ENCODE measurements at regions not wholly inside any gene's neighbourhood (a gene's known extent, or its start where the extent isn't known, plus 50 kb on each side); places are given as distances from the start of the nearest gene placed in this dataset.

GRCh38 chr2:2701176-2701781 lies 370.2 kb upstream of the MYT1L start:
- peaks cover 8% of the 10 kb centered on the region for H3K4me1 ChIP-seq (ENCODE audit: control insufficient read depth, insufficient read depth, low read depth, low read length)
- H3K4me3 ChIP-seq (ENCODE audit: insufficient read depth in 1 of 2, low read depth in 1 of 2, low read length in 2 of 2) = no peak overlapping the region
- no peaks in the 10 kb centered on the region for H3K36me3 ChIP-seq (ENCODE audit: control insufficient read depth in 1 of 2, insufficient read depth in 2 of 2, low read depth in 1 of 2, low read length in 2 of 2)
- H3K9me3 ChIP-seq (ENCODE audit: control insufficient read depth, low read length) = no peaks in the 10 kb centered on the region
- H2BK5ac ChIP-seq (ENCODE audit: low read depth, low read length, poor library complexity, severe bottlenecking) = no peak overlapping the region
- H3K18ac ChIP-seq (ENCODE audit: low read depth in 1 of 2, low read length in 2 of 2) = no peak overlapping the region
- H4K8ac ChIP-seq (ENCODE audit: low read length) = no peak overlapping the region
- no peak overlapping the region for H3K4me2 ChIP-seq (ENCODE audit: low read length, poor library complexity, severe bottlenecking)
- H3K4ac ChIP-seq (ENCODE audit: low read depth in 1 of 2, low read length in 2 of 2) = no peak overlapping the region
- no peak overlapping the region for H2AFZ ChIP-seq (ENCODE audit: low read depth, low read length)
- H3K23ac ChIP-seq (ENCODE audit: low read length in 2 of 2) = no peak overlapping the region
- no peak overlapping the region for H4K91ac ChIP-seq (ENCODE audit: low read length)
- no peak overlapping the region for H2BK120ac ChIP-seq (ENCODE audit: low read depth, low read length)
- no peak overlapping the region for H3K27ac ChIP-seq (ENCODE audit: low read length, poor library complexity, severe bottlenecking)
- no peak overlapping the region for H2BK12ac ChIP-seq (ENCODE audit: low read length in 2 of 2)
- no peak overlapping the region for H3K14ac ChIP-seq (ENCODE audit: low read length in 2 of 2)
- DNase-seq = no peak
- WGBS = 87% methylated on average over 22 of the region's 22 CpGs
- H2BK15ac ChIP-seq (ENCODE audit: low read depth, poor library complexity, severe bottlenecking) = no peak overlapping the region
- H3K79me1 ChIP-seq (replicated peaks; ENCODE audit: low read length, poor library complexity, severe bottlenecking) = no peaks in the 10 kb centered on the region
- peaks cover 0 to 5% of the 10 kb centered on the region in 2 experiments for H3K27me3 ChIP-seq (ENCODE audit: control insufficient read depth in 1 of 2, insufficient read depth in 1 of 2, low read length in 2 of 2)
- no peak overlapping the region for H2AK5ac ChIP-seq (ENCODE audit: low read length, severe bottlenecking)
- H3K9ac ChIP-seq (ENCODE audit: low read length) = no peak overlapping the region

GRCh38 chr2:2699121-2699505 lies 368.0 kb upstream of the MYT1L start:
- H3K4me1 ChIP-seq (ENCODE audit: control insufficient read depth, insufficient read depth, low read depth, low read length) = peaks cover 8% of the 10 kb centered on the region
- H3K18ac ChIP-seq (ENCODE audit: low read depth in 1 of 2, low read length in 2 of 2) = no peak overlapping the region
- no peak for DNase-seq
- no peaks in the 10 kb centered on the region for H3K9me3 ChIP-seq (ENCODE audit: control insufficient read depth, low read length)
- peaks cover 0 to 18% of the 10 kb centered on the region in 2 experiments for H3K27me3 ChIP-seq (ENCODE audit: control insufficient read depth in 1 of 2, insufficient read depth in 1 of 2, low read length in 2 of 2)
- no peak overlapping the region for H2AK5ac ChIP-seq (ENCODE audit: low read length, severe bottlenecking)
- no peak overlapping the region for H3K14ac ChIP-seq (ENCODE audit: low read length in 2 of 2)
- H2BK12ac ChIP-seq (ENCODE audit: low read length in 2 of 2) = no peak overlapping the region
- no peak overlapping the region for H2BK15ac ChIP-seq (ENCODE audit: low read depth, poor library complexity, severe bottlenecking)
- no peak overlapping the region for H3K9ac ChIP-seq (ENCODE audit: low read length)
- H3K4me3 ChIP-seq (ENCODE audit: insufficient read depth in 1 of 2, low read depth in 1 of 2, low read length in 2 of 2) = no peak overlapping the region
- no peak overlapping the region for H2BK120ac ChIP-seq (ENCODE audit: low read depth, low read length)
- 44% methylated on average over 7 of the region's 9 CpGs for WGBS
- no peak overlapping the region for H3K4me2 ChIP-seq (ENCODE audit: low read length, poor library complexity, severe bottlenecking)
- no peak overlapping the region for H3K4ac ChIP-seq (ENCODE audit: low read depth in 1 of 2, low read length in 2 of 2)
- no peak overlapping the region for H3K23ac ChIP-seq (ENCODE audit: low read length in 2 of 2)
- no peak overlapping the region for H3K27ac ChIP-seq (ENCODE audit: low read length, poor library complexity, severe bottlenecking)
- H2BK5ac ChIP-seq (ENCODE audit: low read depth, low read length, poor library complexity, severe bottlenecking) = no peak overlapping the region
- H4K91ac ChIP-seq (ENCODE audit: low read length) = no peak overlapping the region
- no peaks in the 10 kb centered on the region for H3K79me1 ChIP-seq (replicated peaks; ENCODE audit: low read length, poor library complexity, severe bottlenecking)
- no peak overlapping the region for H2AFZ ChIP-seq (ENCODE audit: low read depth, low read length)
- no peaks in the 10 kb centered on the region for H3K36me3 ChIP-seq (ENCODE audit: control insufficient read depth in 1 of 2, insufficient read depth in 2 of 2, low read depth in 1 of 2, low read length in 2 of 2)
- H4K8ac ChIP-seq (ENCODE audit: low read length) = no peak overlapping the region

- no peak overlapping the region for H3K4ac ChIP-seq (ENCODE audit: low read depth in 1 of 2, low read length in 2 of 2)
- no peaks in the 10 kb centered on the region for H3K9me3 ChIP-seq (ENCODE audit: control insufficient read depth, low read length)
- H3K9ac ChIP-seq (ENCODE audit: low read length) = no peak overlapping the region
- H2BK12ac ChIP-seq (ENCODE audit: low read length in 2 of 2) = no peak overlapping the region
- no peak overlapping the region for H2BK5ac ChIP-seq (ENCODE audit: low read depth, low read length, poor library complexity, severe bottlenecking)
- DNase-seq = no peak
- no peak overlapping the region for H3K4me3 ChIP-seq (ENCODE audit: insufficient read depth in 1 of 2, low read depth in 1 of 2, low read length in 2 of 2)
- no peak overlapping the region for H3K23ac ChIP-seq (ENCODE audit: low read length in 2 of 2)
- H3K18ac ChIP-seq (ENCODE audit: low read depth in 1 of 2, low read length in 2 of 2) = no peak overlapping the region
- no peak overlapping the region for H4K91ac ChIP-seq (ENCODE audit: low read length)
- H3K79me1 ChIP-seq (replicated peaks; ENCODE audit: low read length, poor library complexity, severe bottlenecking) = no peaks in the 10 kb centered on the region
- H2BK120ac ChIP-seq (ENCODE audit: low read depth, low read length) = no peak overlapping the region
- H3K14ac ChIP-seq (ENCODE audit: low read length in 2 of 2) = no peak overlapping the region
- H2BK15ac ChIP-seq (ENCODE audit: low read depth, poor library complexity, severe bottlenecking) = no peak overlapping the region
- H3K4me1 ChIP-seq (ENCODE audit: control insufficient read depth, insufficient read depth, low read depth, low read length) = peaks cover 8% of the 10 kb centered on the region
- 79% methylated on average over 22 of the region's 24 CpGs for WGBS
- H3K4me2 ChIP-seq (ENCODE audit: low read length, poor library complexity, severe bottlenecking) = no peak overlapping the region
- H4K8ac ChIP-seq (ENCODE audit: low read length) = no peak overlapping the region
- H2AK5ac ChIP-seq (ENCODE audit: low read length, severe bottlenecking) = no peak overlapping the region
- peaks cover 0 to 18% of the 10 kb centered on the region in 2 experiments for H3K27me3 ChIP-seq (ENCODE audit: control insufficient read depth in 1 of 2, insufficient read depth in 1 of 2, low read length in 2 of 2)
- no peaks in the 10 kb centered on the region for H3K36me3 ChIP-seq (ENCODE audit: control insufficient read depth in 1 of 2, insufficient read depth in 2 of 2, low read depth in 1 of 2, low read length in 2 of 2)
- H2AFZ ChIP-seq (ENCODE audit: low read depth, low read length) = no peak overlapping the region
- no peak overlapping the region for H3K27ac ChIP-seq (ENCODE audit: low read length, poor library complexity, severe bottlenecking)
These were observed 367.4 kb upstream of the MYT1L start for GRCh38 chr2:2698182-2699120.

GRCh38 chr2:2696733-2697455 lies 365.8 kb upstream of the MYT1L start:
- Histone ChIP-seq H4K8ac (ENCODE audit: low read length) (no peak overlapping the region), H3K4ac (ENCODE audit: low read depth in 1 of 2, low read length in 2 of 2) (no peak overlapping the region), H3K23ac (ENCODE audit: low read length in 2 of 2) (no peak overlapping the region), H2AFZ (ENCODE audit: low read depth, low read length) (no peak overlapping the region), H3K4me3 (ENCODE audit: insufficient read depth in 1 of 2, low read depth in 1 of 2, low read length in 2 of 2) (no peak overlapping the region), H3K4me1 (ENCODE audit: control insufficient read depth, insufficient read depth, low read depth, low read length) (peaks cover 8% of the 10 kb centered on the region), H2BK120ac (ENCODE audit: low read depth, low read length) (no peak overlapping the region), H3K27ac (ENCODE audit: low read length, poor library complexity, severe bottlenecking) (no peak overlapping the region), H3K27me3 (ENCODE audit: control insufficient read depth in 1 of 2, insufficient read depth in 1 of 2, low read length in 2 of 2) (peaks cover under 1 to 16% of the 10 kb centered on the region in 2 experiments), H3K9ac (ENCODE audit: low read length) (no peak overlapping the region), H3K9me3 (ENCODE audit: control insufficient read depth, low read length) (no peaks in the 10 kb centered on the region), H3K79me1 (replicated peaks; ENCODE audit: low read length, poor library complexity, severe bottlenecking) (no peaks in the 10 kb centered on the region), H2BK5ac (ENCODE audit: low read depth, low read length, poor library complexity, severe bottlenecking) (no peak overlapping the region), H2BK15ac (ENCODE audit: low read depth, poor library complexity, severe bottlenecking) (no peak overlapping the region), H2AK5ac (ENCODE audit: low read length, severe bottlenecking) (no peak overlapping the region), H2BK12ac (ENCODE audit: low read length in 2 of 2) (no peak overlapping the region), H3K18ac (ENCODE audit: low read depth in 1 of 2, low read length in 2 of 2) (no peak overlapping the region), H4K91ac (ENCODE audit: low read length) (no peak overlapping the region), H3K14ac (ENCODE audit: low read length in 2 of 2) (no peak overlapping the region), H3K4me2 (ENCODE audit: low read length, poor library complexity, severe bottlenecking) (no peak overlapping the region), H3K36me3 (ENCODE audit: control insufficient read depth in 1 of 2, insufficient read depth in 2 of 2, low read depth in 1 of 2, low read length in 2 of 2) (no peaks in the 10 kb centered on the region)
- 77% methylated on average over 13 of the region's 13 CpGs for WGBS
- no peak for DNase-seq

Measured in mesenchymal stem cell (in vitro differentiated cells and primary cell).